ENCODE measurements at regions not wholly inside any gene's neighbourhood (a gene's known extent, or its start where the extent isn't known, plus 50 kb on each side); places are given as distances from the start of the nearest gene placed in this dataset.

GRCh38 chr9:80732506-80732905, 956.8 kb downstream of the TLE1 start:
- TF ChIP-seq CTCF (IDR thresholded peaks at IDR 0.05) (no peak), POLR2AphosphoS5 (IDR thresholded peaks at IDR 0.05; ENCODE audit: low read depth, low read length) (no peak), SIN3A (IDR thresholded peaks at IDR 0.05; ENCODE audit: borderline replicate concordance, insufficient read depth, low read depth, low read length) (no peak)

Data from Panc1 (cell line).